Mucosa of gallbladder (tissue), 1 donor: ENCODE measurements at regions not wholly inside any gene's neighbourhood (a gene's known extent, or its start where the extent isn't known, plus 50 kb on each side); places are given as distances from the start of the nearest gene placed in this dataset.

Experiments used
- DNase-seq: peaks from one replicate; pipeline ENCODE4 v3.0.0-alpha.2; 2020; ENCODE audit warnings: low spot score
- donor health status: DM: no; HTN: no; CAD: no.

- DNase-seq = no peak
Measured at GRCh38 chr6:165755583-165755982, 92.5 kb upstream of the PDE10A start.

- DNase-seq = no peak
Measured at GRCh38 chr6:165753506-165753905, 90.5 kb upstream of the PDE10A start.

GRCh38 chr6:165752451-165752850 is 89.4 kb upstream of the PDE10A start:
- DNase-seq = no peak

- DNase-seq = no peak
Measured at GRCh38 chr6:165751486-165751885, 88.4 kb upstream of the PDE10A start.

GRCh38 chr6:165749163-165749562 is 86.1 kb upstream of the PDE10A start:
- DNase-seq = no peak

GRCh38 chr6:165748390-165748789 is 85.3 kb upstream of the PDE10A start:
- DNase-seq = no peak

- no peak for DNase-seq
Measured at GRCh38 chr6:165747963-165748362, 84.9 kb upstream of the PDE10A start.

GRCh38 chr6:165746331-165746730 is 83.3 kb upstream of the PDE10A start:
- no peak for DNase-seq

- no peak for DNase-seq
Measured at GRCh38 chr6:165745492-165745891, 82.5 kb upstream of the PDE10A start.

- DNase-seq = no peak
Measured at GRCh38 chr6:165744555-165745228, 81.7 kb upstream of the PDE10A start.

GRCh38 chr6:165743366-165743898 is 80.4 kb upstream of the PDE10A start:
- DNase-seq = no peak

GRCh38 chr6:165742047-165742446 is 79.0 kb upstream of the PDE10A start:
- no peak for DNase-seq

- no peak for DNase-seq
Measured at GRCh38 chr6:165737396-165737795, 74.4 kb upstream of the PDE10A start.

GRCh38 chr6:165735065-165735464 is 72.0 kb upstream of the PDE10A start:
- DNase-seq = no peak

GRCh38 chr6:165733489-165733791 is 70.4 kb upstream of the PDE10A start:
- DNase-seq = no peak

- no peak for DNase-seq
Measured at GRCh38 chr6:165732696-165733488, 69.9 kb upstream of the PDE10A start.

- peak; percentile 31 for DNase-seq
Measured at GRCh38 chr6:165729307-165729936, 66.4 kb upstream of the PDE10A start.

GRCh38 chr6:165728216-165728615 is 65.2 kb upstream of the PDE10A start:
- no peak for DNase-seq

GRCh38 chr6:165726965-165727381 is 63.9 kb upstream of the PDE10A start:
- DNase-seq = no peak

- no peak for DNase-seq
Measured at GRCh38 chr6:165726290-165726875, 63.3 kb upstream of the PDE10A start.

- DNase-seq = no peak
Measured at GRCh38 chr6:165725201-165725600, 62.2 kb upstream of the PDE10A start.

GRCh38 chr6:165723326-165723725 is 60.3 kb upstream of the PDE10A start:
- DNase-seq = no peak
